ENCODE measurements at regions not wholly inside any gene's neighbourhood (a gene's known extent, or its start where the extent isn't known, plus 50 kb on each side); places are given as distances from the start of the nearest gene placed in this dataset.

GRCh38 chr10:4403638-4404252 is 422.3 kb upstream of the AKR1E2 start:
- TF ChIP-seq POLR2A (IDR thresholded peaks at IDR 0.05; ENCODE audit: low read depth, low read length) (no peak), TAF1 (IDR thresholded peaks at IDR 0.05; ENCODE audit: borderline replicate concordance, low read depth, low read length) (no peak)

Measured in GM12892 (cell line).